AG09309 (cell line): ENCODE measurements at regions not wholly inside any gene's neighbourhood (a gene's known extent, or its start where the extent isn't known, plus 50 kb on each side); places are given as distances from the start of the nearest gene placed in this dataset.

Experiments used
- DNase-seq: peaks from one replicate; pipeline ENCODE4 v3.0.0-alpha.2; 2010; ENCODE audit warnings: low read depth
- H3K4me3 ChIP-seq: 2 replicates; pipeline ENCODE4 v1.5.1; 2011; ENCODE audit warnings: mild to moderate bottlenecking, low read depth, low read length, moderate library complexity; ENCODE audit not compliant: control insufficient read depth
- CTCF ChIP-seq: IDR thresholded peaks from 2 replicates; pipeline ENCODE4 v1.5.1; 2011; ENCODE audit warnings: mild to moderate bottlenecking, low read depth, low read length, inconsistent platforms; ENCODE audit not compliant: insufficient read depth, control insufficient read depth; ENCODE audit errors: missing control alignments

- no peak for DNase-seq
- no peak for TF ChIP-seq CTCF
- H3K4me3 ChIP-seq: no peak overlapping the region
Observed at GRCh38 chr6:155954149-155954548, 498.5 kb upstream of the NOX3 start.

DNA sequence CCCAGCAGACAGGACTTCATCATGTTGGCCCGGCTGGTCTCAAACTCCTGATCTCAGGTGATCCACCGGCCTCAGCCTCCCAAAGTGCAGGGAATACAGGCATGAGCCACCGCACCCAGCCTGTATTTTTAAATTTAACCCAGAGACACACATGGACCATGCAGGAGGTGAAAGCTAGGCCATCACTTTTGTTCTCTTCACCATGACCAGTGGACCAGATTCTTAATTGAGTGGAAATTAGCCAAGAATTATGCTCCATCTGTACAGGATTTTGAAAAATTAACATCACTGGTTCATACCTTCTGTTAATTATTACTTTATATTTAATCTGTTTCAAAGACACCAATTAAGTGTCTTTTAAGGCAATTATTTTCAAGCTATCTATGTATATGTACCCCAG lies 493.6 kb upstream of the NOX3 start:
- no peak for TF ChIP-seq CTCF
- no peak for DNase-seq
- H3K4me3 ChIP-seq: no peak overlapping the region

DNA sequence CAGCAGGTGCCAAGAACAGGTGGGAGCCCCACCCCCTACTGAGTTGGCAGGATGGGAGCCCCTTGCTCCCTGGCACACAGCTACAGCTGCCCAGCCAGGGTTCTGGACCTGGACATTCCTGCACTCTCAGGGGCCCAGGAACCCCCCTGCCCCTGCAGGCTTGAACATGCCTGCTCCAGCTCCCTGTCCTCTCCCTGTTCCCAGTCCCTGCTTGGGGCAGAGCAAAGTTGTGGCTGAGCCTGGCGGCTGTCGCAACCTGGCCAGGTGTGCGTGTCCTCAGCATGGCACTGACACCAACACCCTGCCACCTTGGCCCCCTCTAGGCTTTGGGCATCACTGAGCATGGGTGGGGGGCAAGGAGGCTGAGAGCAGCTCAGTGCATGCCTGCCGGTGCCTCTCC lies 491.2 kb upstream of the NOX3 start:
- no peak for DNase-seq
- no peak overlapping the region for H3K4me3 ChIP-seq
- no peak for TF ChIP-seq CTCF

DNA sequence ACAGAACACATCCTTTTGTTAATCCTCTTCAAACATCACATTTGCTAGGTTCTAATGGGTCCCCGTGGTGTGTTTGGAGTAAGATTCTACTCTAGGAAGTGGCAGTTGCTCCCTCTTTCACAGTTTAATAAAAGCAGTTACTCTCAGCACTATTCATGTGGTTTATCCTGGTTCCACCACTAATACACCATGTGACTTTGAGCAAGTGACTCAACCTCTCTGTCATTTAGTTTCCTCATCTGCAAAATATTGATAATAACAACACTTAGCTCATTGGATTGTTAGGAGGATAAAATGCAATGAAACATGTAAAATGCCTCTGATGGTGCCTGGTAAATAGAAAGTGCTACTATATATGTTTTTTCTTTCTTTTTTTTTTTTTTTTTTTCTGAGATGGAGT lies 488.0 kb upstream of the NOX3 start:
- no peak overlapping the region for H3K4me3 ChIP-seq
- DNase-seq: no peak
- no peak for TF ChIP-seq CTCF

GRCh38 chr6:155939253-155939652 lies 483.6 kb upstream of the NOX3 start:
- no peak for DNase-seq
- no peak overlapping the region for H3K4me3 ChIP-seq
- TF ChIP-seq CTCF: no peak

DNA sequence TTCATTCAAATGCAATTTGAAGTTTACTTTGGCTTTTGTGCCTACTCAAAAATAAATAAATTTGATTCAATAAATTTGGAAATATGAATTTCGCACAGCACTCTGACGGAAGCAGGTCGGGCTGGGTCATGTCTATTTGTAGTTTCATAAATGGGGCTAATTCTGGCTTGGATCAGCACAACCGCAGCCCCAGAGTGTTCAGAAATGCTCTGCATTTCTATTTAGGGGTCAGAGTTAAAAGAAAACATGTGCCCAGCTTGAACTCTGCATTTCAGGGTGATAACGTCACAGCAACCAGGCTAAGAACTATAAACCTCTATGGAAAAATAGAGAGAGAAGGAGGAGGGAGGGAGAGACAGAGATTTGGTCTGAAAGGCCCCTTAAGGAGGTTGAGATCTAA lies 480.9 kb upstream of the NOX3 start:
- DNase-seq: no peak
- no peak overlapping the region for H3K4me3 ChIP-seq
- no peak for TF ChIP-seq CTCF

- TF ChIP-seq CTCF: no peak
- no peak for DNase-seq
- no peak overlapping the region for H3K4me3 ChIP-seq
Observed at GRCh38 chr6:155936127-155936526, 480.5 kb upstream of the NOX3 start.
